DND-41 (cell line): ENCODE measurements at regions not wholly inside any gene's neighbourhood (a gene's known extent, or its start where the extent isn't known, plus 50 kb on each side); places are given as distances from the start of the nearest gene placed in this dataset.

Source experiments
- ATAC-seq: fragments of 200-7000 bp; cut with Tn5 transposase; 3 replicates; pipeline ENCODE4 v1.9.1; 2021; ENCODE audit warnings: low read depth; ENCODE audit not compliant: insufficient read depth
- DNase-seq: peaks from one replicate; pipeline ENCODE4 v3.0.0-alpha.2; 2020
- H2AFZ ChIP-seq: 2 replicates; pipeline ENCODE4 v1.6.0; 2012; ENCODE audit warnings: low read depth, low read length
- H3K27ac ChIP-seq: 2 replicates; pipeline ENCODE4 v1.5.1; 2012; ENCODE audit warnings: low read length, inconsistent platforms
- H3K27me3 ChIP-seq: fragments of 200-600 bp; sonication (generic); 2 replicates; pipeline ENCODE4 v1.6.0; 2012; ENCODE audit warnings: low read length, mild to moderate bottlenecking, inconsistent platforms; ENCODE audit not compliant: insufficient read depth, poor library complexity
- H3K36me3 ChIP-seq: 2 replicates; pipeline ENCODE4 v1.5.1; 2012; ENCODE audit warnings: low read length, inconsistent platforms; ENCODE audit not compliant: insufficient read depth
- H3K4me1 ChIP-seq: 2 replicates; pipeline ENCODE4 v1.5.1; 2012; ENCODE audit warnings: mild to moderate bottlenecking, low read length; ENCODE audit not compliant: insufficient read depth
- H3K4me2 ChIP-seq: 2 replicates; pipeline ENCODE4 v1.6.0; 2012; ENCODE audit warnings: mild to moderate bottlenecking, moderate library complexity, low read length, inconsistent platforms; ENCODE audit not compliant: insufficient read depth
- H3K4me3 ChIP-seq, 2 experiments: fragments of 200-600 bp in 1 of 2; shearing (Covaris generic) in 1 of 2; 2 replicates each; pipeline ENCODE4 v1.5.1; 2012 to 2016; ENCODE audit warnings: inconsistent platforms in 2 of 2, low read length in 2 of 2, mild to moderate bottlenecking in 2 of 2, low read depth in 1 of 2, moderate library complexity in 1 of 2
- H3K79me2 ChIP-seq: 2 replicates; pipeline ENCODE4 v1.6.0; 2012; ENCODE audit warnings: low read length, inconsistent platforms; ENCODE audit not compliant: insufficient read depth
- H3K9ac ChIP-seq: 2 replicates; pipeline ENCODE4 v1.6.0; 2012; ENCODE audit warnings: low read depth, mild to moderate bottlenecking, inconsistent platforms, low read length, moderate library complexity
- H3K9me3 ChIP-seq: 2 replicates; pipeline ENCODE4 v1.5.1; 2012; ENCODE audit warnings: low read length, moderate library complexity, mild to moderate bottlenecking, inconsistent platforms; ENCODE audit not compliant: insufficient read depth, severe bottlenecking
- H4K20me1 ChIP-seq: 2 replicates; pipeline ENCODE4 v1.6.0; 2012; ENCODE audit warnings: low read length; ENCODE audit not compliant: insufficient read depth
- CTCF ChIP-seq: IDR thresholded peaks from 2 replicates; pipeline ENCODE4 v1.5.1; 2012; ENCODE audit warnings: borderline replicate concordance, low read length, moderate library complexity, mild to moderate bottlenecking; ENCODE audit not compliant: poor library complexity, severe bottlenecking; ENCODE audit errors: extremely low read depth
- EZH2 ChIP-seq: IDR thresholded peaks from 3 replicates; pipeline ENCODE4 v1.6.1; 2012; ENCODE audit warnings: borderline replicate concordance, low read depth, mild to moderate bottlenecking, moderate library complexity, low read length, inconsistent platforms; ENCODE audit not compliant: severe bottlenecking

- DNase-seq = no peak
- H3K4me2 ChIP-seq = no peak overlapping the region
- H3K27ac ChIP-seq = no peak overlapping the region
- no peak overlapping the region for H2AFZ ChIP-seq
- H4K20me1 ChIP-seq = peaks cover 7% of the 10 kb centered on the region; the same call in 1 of the 2 replicates
- H3K9ac ChIP-seq = no peak overlapping the region
- no peak for ATAC-seq
- no peaks in the 10 kb centered on the region for H3K4me1 ChIP-seq
- no peak overlapping the region for H3K4me3 ChIP-seq
- no peaks in the 10 kb centered on the region for H3K36me3 ChIP-seq
- no peaks in the 10 kb centered on the region for H3K27me3 ChIP-seq
- H3K79me2 ChIP-seq = no peaks in the 10 kb centered on the region
- H3K9me3 ChIP-seq = no peaks in the 10 kb centered on the region
- TF ChIP-seq CTCF (no peak), EZH2 (no peak)
Observed at GRCh38 chr16:86065711-86066110, 166.7 kb downstream of the IRF8 start.

- DNase-seq = no peak
- Histone ChIP-seq H3K4me3 (no peak overlapping the region), H3K27ac (no peak overlapping the region), H3K36me3 (no peaks in the 10 kb centered on the region), H3K27me3 (no peaks in the 10 kb centered on the region), H3K4me2 (no peak overlapping the region), H3K79me2 (no peaks in the 10 kb centered on the region), H3K4me1 (no peaks in the 10 kb centered on the region), H3K9me3 (no peaks in the 10 kb centered on the region), H4K20me1 (peaks cover 7% of the 10 kb centered on the region; the same call in 1 of the 2 replicates), H2AFZ (no peak overlapping the region), H3K9ac (no peak overlapping the region)
- ATAC-seq = no peak
- TF ChIP-seq EZH2 = no peak
- TF ChIP-seq CTCF = no peak
Observed at GRCh38 chr16:86066811-86067210, 167.8 kb downstream of the IRF8 start.

GRCh38 chr16:86067516-86067915 is 168.6 kb downstream of the IRF8 start:
- Histone ChIP-seq H3K4me2 (no peak overlapping the region), H3K79me2 (no peaks in the 10 kb centered on the region), H4K20me1 (peaks cover 7% of the 10 kb centered on the region; the same call in 1 of the 2 replicates), H3K27me3 (no peaks in the 10 kb centered on the region), H3K4me1 (no peaks in the 10 kb centered on the region), H3K9me3 (no peaks in the 10 kb centered on the region), H2AFZ (no peak overlapping the region), H3K9ac (no peak overlapping the region), H3K4me3 (no peak overlapping the region), H3K36me3 (no peaks in the 10 kb centered on the region), H3K27ac (no peak overlapping the region)
- ATAC-seq (no peak), DNase-seq (no peak)
- TF ChIP-seq CTCF (no peak), EZH2 (no peak)

GRCh38 chr16:86067936-86068335 is 169.0 kb downstream of the IRF8 start:
- H3K27ac ChIP-seq = no peak overlapping the region
- TF ChIP-seq EZH2 (no peak), CTCF (no peak)
- no peak overlapping the region for H3K9ac ChIP-seq
- no peaks in the 10 kb centered on the region for H3K27me3 ChIP-seq
- ATAC-seq (no peak), DNase-seq (no peak)
- no peaks in the 10 kb centered on the region for H3K4me1 ChIP-seq
- H3K79me2 ChIP-seq = no peaks in the 10 kb centered on the region
- H4K20me1 ChIP-seq = peaks cover 7% of the 10 kb centered on the region; the same call in 1 of the 2 replicates
- no peak overlapping the region for H3K4me3 ChIP-seq
- H3K36me3 ChIP-seq = no peaks in the 10 kb centered on the region
- H3K4me2 ChIP-seq = no peak overlapping the region
- no peak overlapping the region for H2AFZ ChIP-seq
- no peaks in the 10 kb centered on the region for H3K9me3 ChIP-seq
